ENCODE measurements at regions not wholly inside any gene's neighbourhood (a gene's known extent, or its start where the extent isn't known, plus 50 kb on each side); places are given as distances from the start of the nearest gene placed in this dataset.

- no peak for DNase-seq (ENCODE audit: low spot score in 2 of 2)
- no peak for TF ChIP-seq CTCF (IDR thresholded peaks at IDR 0.05)
- no peak for TF ChIP-seq POLR2A (IDR thresholded peaks at IDR 0.05)
- TF ChIP-seq POLR2AphosphoS5 (IDR thresholded peaks at IDR 0.05) = no peak
- H3K27ac ChIP-seq = no peak overlapping the region
- H3K9me3 ChIP-seq = no peaks in the 10 kb centered on the region
- intact Hi-C loops (cut with DNase I; ENCODE audit: low total_unique reads) = no loop called here
- no peak overlapping the region for H3K4me3 ChIP-seq
- no peaks in the 10 kb centered on the region for H3K4me1 ChIP-seq
- H3K27me3 ChIP-seq = no peaks in the 10 kb centered on the region
- H3K36me3 ChIP-seq = no peaks in the 10 kb centered on the region
Observed at GRCh38 chr4:132085105-132085504, 1064.0 kb upstream of the PCDH10 start.

GRCh38 chr4:132094017-132094416, 1055.1 kb upstream of the PCDH10 start:
- no peak for DNase-seq (ENCODE audit: low spot score in 2 of 2)
- H3K4me3 ChIP-seq = no peak overlapping the region
- H3K36me3 ChIP-seq = no peaks in the 10 kb centered on the region
- H3K27ac ChIP-seq = no peak overlapping the region
- intact Hi-C loops (cut with DNase I; ENCODE audit: low total_unique reads) = no loop called here
- TF ChIP-seq CTCF (IDR thresholded peaks at IDR 0.05) (no peak), POLR2A (IDR thresholded peaks at IDR 0.05) (no peak), POLR2AphosphoS5 (IDR thresholded peaks at IDR 0.05) (no peak)
- peaks cover 0 to 7% of the 10 kb centered on the region in 2 donors for H3K9me3 ChIP-seq
- no peaks in the 10 kb centered on the region for H3K4me1 ChIP-seq
- H3K27me3 ChIP-seq = no peaks in the 10 kb centered on the region

GRCh38 chr4:132097041-132097440, 1052.1 kb upstream of the PCDH10 start:
- Histone ChIP-seq H3K9me3 (no peaks in the 10 kb centered on the region), H3K27me3 (no peaks in the 10 kb centered on the region), H3K27ac (no peak overlapping the region), H3K4me3 (no peak overlapping the region), H3K36me3 (no peaks in the 10 kb centered on the region), H3K4me1 (no peaks in the 10 kb centered on the region)
- TF ChIP-seq POLR2A (IDR thresholded peaks at IDR 0.05) (no peak), CTCF (IDR thresholded peaks at IDR 0.05) (no peak), POLR2AphosphoS5 (IDR thresholded peaks at IDR 0.05) (no peak)
- DNase-seq (ENCODE audit: low spot score in 2 of 2) = no peak
- intact Hi-C loops (cut with DNase I; ENCODE audit: low total_unique reads) = no loop called here

- Histone ChIP-seq H3K36me3 (no peaks in the 10 kb centered on the region), H3K4me1 (no peaks in the 10 kb centered on the region), H3K4me3 (no peak overlapping the region), H3K9me3 (no peaks in the 10 kb centered on the region), H3K27me3 (no peaks in the 10 kb centered on the region), H3K27ac (no peak overlapping the region)
- no peak for DNase-seq (ENCODE audit: low spot score in 2 of 2)
- intact Hi-C loops (cut with DNase I; ENCODE audit: low total_unique reads) = no loop called here
- TF ChIP-seq POLR2AphosphoS5 (IDR thresholded peaks at IDR 0.05) (no peak), CTCF (IDR thresholded peaks at IDR 0.05) (no peak), POLR2A (IDR thresholded peaks at IDR 0.05) (no peak)
Observed at GRCh38 chr4:132101526-132101925, 1047.6 kb upstream of the PCDH10 start.

- Histone ChIP-seq H3K27ac (no peak overlapping the region), H3K4me1 (no peaks in the 10 kb centered on the region), H3K36me3 (no peaks in the 10 kb centered on the region), H3K4me3 (no peak overlapping the region), H3K9me3 (no peaks in the 10 kb centered on the region), H3K27me3 (no peaks in the 10 kb centered on the region)
- no peak for TF ChIP-seq POLR2AphosphoS5 (IDR thresholded peaks at IDR 0.05)
- TF ChIP-seq POLR2A (IDR thresholded peaks at IDR 0.05) = no peak
- TF ChIP-seq CTCF (IDR thresholded peaks at IDR 0.05) = no peak
- intact Hi-C loops (cut with DNase I; ENCODE audit: low total_unique reads) = no loop called here
- DNase-seq (ENCODE audit: low spot score in 2 of 2) = no peak
Observed at GRCh38 chr4:132108784-132109183, 1040.3 kb upstream of the PCDH10 start.

Measured in breast epithelium (tissue), 4 donors.